T1000 (cell line): ENCODE measurements at regions not wholly inside any gene's neighbourhood (a gene's known extent, or its start where the extent isn't known, plus 50 kb on each side); places are given as distances from the start of the nearest gene placed in this dataset.

Experiments
- DNase-seq: peaks from one replicate; lab custom pipeline; 2025; ENCODE audit warnings: mixed read lengths; lab: John Stamatoyannopoulos, UW

- no peak for DNase-seq
These were observed 434.2 kb upstream of the MYT1L start for GRCh38 chr2:2765176-2765800.

GRCh38 chr2:2764739-2765138 lies 433.7 kb upstream of the MYT1L start:
- no peak for DNase-seq

GRCh38 chr2:2764001-2764355 lies 432.9 kb upstream of the MYT1L start:
- DNase-seq: no peak

GRCh38 chr2:2763351-2764000 lies 432.4 kb upstream of the MYT1L start:
- no peak for DNase-seq

GRCh38 chr2:2762913-2763312 lies 431.8 kb upstream of the MYT1L start:
- no peak for DNase-seq

GRCh38 chr2:2762166-2762908 lies 431.3 kb upstream of the MYT1L start:
- no peak for DNase-seq

GRCh38 chr2:2758793-2759367 lies 427.8 kb upstream of the MYT1L start:
- DNase-seq: no peak

- no peak for DNase-seq
These were observed 426.7 kb upstream of the MYT1L start for GRCh38 chr2:2757764-2758163.

- DNase-seq: no peak
These were observed 425.8 kb upstream of the MYT1L start for GRCh38 chr2:2756886-2757285.

GRCh38 chr2:2755990-2756389 lies 424.9 kb upstream of the MYT1L start:
- DNase-seq: no peak

GRCh38 chr2:2754940-2755339 lies 423.9 kb upstream of the MYT1L start:
- DNase-seq: no peak

GRCh38 chr2:2751715-2752315 lies 420.7 kb upstream of the MYT1L start:
- no peak for DNase-seq

GRCh38 chr2:2750867-2751714 lies 420.0 kb upstream of the MYT1L start:
- no peak for DNase-seq

- no peak for DNase-seq
These were observed 418.1 kb upstream of the MYT1L start for GRCh38 chr2:2749206-2749598.

- no peak for DNase-seq
These were observed 417.5 kb upstream of the MYT1L start for GRCh38 chr2:2748399-2749205.

GRCh38 chr2:2747797-2748301 lies 416.8 kb upstream of the MYT1L start:
- no peak for DNase-seq

- DNase-seq: no peak
These were observed 415.7 kb upstream of the MYT1L start for GRCh38 chr2:2746731-2747130.

GRCh38 chr2:2744958-2745715 lies 414.1 kb upstream of the MYT1L start:
- DNase-seq: no peak

- no peak for DNase-seq
These were observed 413.0 kb upstream of the MYT1L start for GRCh38 chr2:2744107-2744506.

GRCh38 chr2:2743164-2743571 lies 412.1 kb upstream of the MYT1L start:
- DNase-seq: no peak
